BLaER1 treated with 17β-estradiol and CSF1 and Interleukin-3, amounts not matched to agents 10 nM and 100 nM (cell line): ENCODE measurements at regions not wholly inside any gene's neighbourhood (a gene's known extent, or its start where the extent isn't known, plus 50 kb on each side); places are given as distances from the start of the nearest gene placed in this dataset.
"Not testable (repeated sequence)": the region's sequence is repeated elsewhere in the genome, so short reads cannot be mapped to it uniquely, and the experiment has no call there.

ENCODE experiments used
- H3K27ac ChIP-seq, 11 experiments: shearing (Covaris generic); formaldehyde crosslinking; 2 replicates each; pipeline ENCODE4 v1.8.1; 2022
- H3K27me3 ChIP-seq, 11 experiments: shearing (Covaris generic); formaldehyde crosslinking; 2 replicates each; pipeline ENCODE4 v1.8.1; 2022
- H3K36me3 ChIP-seq, 11 experiments: shearing (Covaris generic); formaldehyde crosslinking; 2 replicates each; pipeline ENCODE4 v1.8.1; 2022
- H3K4me1 ChIP-seq, 10 experiments: shearing (Covaris generic); formaldehyde crosslinking; 2 replicates each; pipeline ENCODE4 v1.8.1; 2022
- H3K4me2 ChIP-seq, 11 experiments: shearing (Covaris generic); formaldehyde crosslinking; 2 replicates each; pipeline ENCODE4 v1.8.1; 2022
- H3K4me3 ChIP-seq, 10 experiments: shearing (Covaris generic); formaldehyde crosslinking; 2 replicates each; pipeline ENCODE4 v1.8.1; 2022
- H3K9ac ChIP-seq, 11 experiments: shearing (Covaris generic); formaldehyde crosslinking; 2 replicates each; pipeline ENCODE4 v1.8.1; 2022
- H3K9me3 ChIP-seq, 11 experiments: shearing (Covaris generic); formaldehyde crosslinking; replicated peaks in 1 of 11; 2 replicates each; pipeline ENCODE4 v1.8.1; 2022
- H4K20me1 ChIP-seq, 11 experiments: shearing (Covaris generic); formaldehyde crosslinking; 2 replicates each; pipeline ENCODE4 v1.8.1; 2022
- Cebpa-rat ChIP-seq, 11 experiments: shearing (Covaris generic); IDR thresholded peaks; 2 replicates each; pipeline ENCODE4 v1.8.1; 2022

DNA sequence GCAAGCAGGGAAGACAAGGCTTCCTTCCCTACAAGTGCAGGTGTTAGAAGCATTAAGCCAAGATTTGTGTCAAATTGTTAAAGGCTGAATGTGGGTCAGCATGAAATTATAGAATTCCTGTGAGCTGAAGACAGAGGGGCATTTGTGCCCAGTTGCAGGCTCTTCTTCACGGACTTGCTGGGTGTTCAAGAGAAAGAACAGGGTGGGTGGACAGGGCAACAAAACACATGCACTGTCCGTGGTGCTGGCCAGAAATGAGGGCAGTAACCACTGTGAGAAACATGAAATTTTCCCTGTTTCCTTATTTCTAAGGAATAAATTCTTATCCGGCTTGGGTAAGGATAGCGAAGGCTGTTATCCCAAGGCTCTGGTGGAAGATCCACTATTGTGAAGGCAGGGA is 579.5 kb upstream of the HTR1E start:
- no peak overlapping the region for H3K4me3 ChIP-seq
- no peaks in the 10 kb centered on the region for H3K4me1 ChIP-seq
- no peaks in the 10 kb centered on the region for H3K27me3 ChIP-seq
- H3K36me3 ChIP-seq = no peaks in the 10 kb centered on the region
- no peak overlapping the region for H3K4me2 ChIP-seq
- no peaks in the 10 kb centered on the region for H4K20me1 ChIP-seq
- no peak overlapping the region for H3K27ac ChIP-seq
- no peaks in the 10 kb centered on the region for H3K9me3 ChIP-seq
- no peak overlapping the region for H3K9ac ChIP-seq
- no peak for TF ChIP-seq Cebpa-rat (IDR thresholded peaks at IDR 0.05)

DNA sequence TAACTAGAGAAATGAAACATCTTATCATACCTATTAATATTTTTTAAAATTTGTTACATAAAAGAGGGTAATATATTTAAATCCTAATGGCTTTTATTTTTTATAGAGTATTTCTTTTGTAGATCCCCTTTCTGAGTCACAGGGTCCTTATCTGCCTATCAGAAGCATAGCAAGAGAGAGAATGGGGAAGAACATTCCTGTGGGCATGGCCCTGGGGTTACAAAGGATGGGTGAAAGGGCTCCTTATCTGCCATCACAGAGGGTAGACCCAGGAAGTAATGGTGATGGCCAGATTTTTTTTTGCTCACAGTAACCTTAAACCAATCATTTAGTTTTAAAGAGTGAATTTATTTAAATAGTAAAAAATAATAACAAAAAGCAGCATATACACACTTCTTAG is 582.1 kb upstream of the HTR1E start:
- Histone ChIP-seq H3K4me1 (no peaks in the 10 kb centered on the region), H3K9ac (no peak overlapping the region), H3K4me2 (no peak overlapping the region), H3K4me3 (no peak overlapping the region), H3K36me3 (no peaks in the 10 kb centered on the region), H4K20me1 (no peaks in the 10 kb centered on the region), H3K27me3 (no peaks in the 10 kb centered on the region), H3K9me3 (no peaks in the 10 kb centered on the region), H3K27ac (no peak overlapping the region)
- no peak for TF ChIP-seq Cebpa-rat (IDR thresholded peaks at IDR 0.05)

DNA sequence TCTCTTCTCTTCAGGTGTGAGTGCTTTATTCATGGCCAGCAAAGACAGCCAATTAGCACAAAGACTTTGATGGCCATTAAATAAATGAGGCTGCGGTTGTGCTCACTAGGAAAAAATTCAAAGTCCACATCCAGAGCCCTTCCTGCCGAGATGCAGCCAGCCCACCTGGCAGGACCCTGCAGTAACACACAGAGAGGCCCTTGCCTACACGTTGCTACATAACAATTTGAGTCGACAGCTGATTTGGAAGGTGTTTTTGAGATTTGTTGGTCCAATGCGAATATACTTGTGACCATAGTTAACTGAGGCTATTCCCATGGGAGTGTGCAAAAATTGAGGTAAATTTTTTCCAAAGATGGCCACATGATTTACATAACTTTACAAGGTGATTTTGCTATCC is 605.4 kb upstream of the HTR1E start:
- H4K20me1 ChIP-seq = no peaks in the 10 kb centered on the region
- H3K36me3 ChIP-seq = no peaks in the 10 kb centered on the region
- H3K9ac ChIP-seq = no peak overlapping the region
- H3K4me3 ChIP-seq = no peak overlapping the region
- TF ChIP-seq Cebpa-rat (IDR thresholded peaks at IDR 0.05) = no peak
- H3K4me2 ChIP-seq = no peak overlapping the region
- no peaks in the 10 kb centered on the region for H3K4me1 ChIP-seq
- H3K27me3 ChIP-seq = no peaks in the 10 kb centered on the region
- no peak overlapping the region for H3K27ac ChIP-seq
- no peaks in the 10 kb centered on the region for H3K9me3 ChIP-seq

DNA sequence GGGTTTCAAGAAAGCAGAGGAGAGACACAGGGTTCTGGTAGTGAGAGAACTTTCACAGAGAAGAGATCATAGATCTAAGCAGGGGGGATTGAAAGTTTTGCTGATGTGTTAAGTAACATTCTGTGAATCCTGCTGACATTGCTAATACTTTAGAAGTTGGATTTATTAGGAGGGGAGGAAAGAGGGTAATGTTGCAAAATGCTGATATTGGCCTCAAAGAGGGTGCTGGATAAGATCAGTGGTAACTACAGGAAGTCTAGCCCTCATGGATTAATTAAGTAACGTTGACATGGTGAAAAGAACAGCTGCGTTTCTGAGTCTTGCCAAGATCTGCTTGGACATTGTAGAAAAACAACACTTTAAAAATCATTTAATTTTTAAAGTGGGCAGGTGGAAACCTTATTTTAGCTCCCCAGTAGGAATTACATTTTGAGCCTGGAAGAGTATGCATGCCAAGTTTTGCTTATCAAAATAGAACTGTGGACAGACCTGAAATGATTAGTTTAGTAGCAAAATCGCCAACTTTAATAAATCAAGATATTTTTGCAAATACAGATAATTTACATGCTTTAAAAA is 606.0 kb upstream of the HTR1E start:
- no peaks in the 10 kb centered on the region for H3K9me3 ChIP-seq
- no peak overlapping the region for H3K9ac ChIP-seq
- H3K36me3 ChIP-seq = no peaks in the 10 kb centered on the region
- no peaks in the 10 kb centered on the region for H3K4me1 ChIP-seq
- TF ChIP-seq Cebpa-rat (IDR thresholded peaks at IDR 0.05) = no peak
- no peaks in the 10 kb centered on the region for H3K27me3 ChIP-seq
- no peak overlapping the region for H3K4me3 ChIP-seq
- no peak overlapping the region for H3K4me2 ChIP-seq
- no peaks in the 10 kb centered on the region for H4K20me1 ChIP-seq
- H3K27ac ChIP-seq = no peak overlapping the region

DNA sequence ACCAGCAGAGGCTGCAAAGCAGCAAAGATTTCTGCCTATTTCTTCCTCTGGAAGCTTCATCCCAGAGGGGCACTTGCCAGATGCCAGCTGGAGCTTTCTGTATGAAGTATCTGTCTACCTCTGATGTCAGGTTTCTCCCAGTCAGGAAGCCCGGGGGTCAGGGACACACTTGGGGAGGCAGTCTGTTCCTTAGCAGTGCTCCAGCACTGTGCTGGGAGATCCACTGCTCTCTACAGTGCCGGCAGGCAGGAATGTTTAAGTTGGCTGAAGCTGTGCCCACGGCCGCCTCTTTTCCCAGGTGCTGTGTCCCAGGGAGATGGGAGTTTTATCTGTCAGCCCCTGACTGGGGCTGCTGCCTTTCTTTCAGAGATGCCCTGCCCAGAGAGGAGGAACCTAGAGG is 631.1 kb upstream of the HTR1E start:
- Histone ChIP-seq H3K27ac (no peak overlapping the region), H3K27me3 (no peaks in the 10 kb centered on the region)

DNA sequence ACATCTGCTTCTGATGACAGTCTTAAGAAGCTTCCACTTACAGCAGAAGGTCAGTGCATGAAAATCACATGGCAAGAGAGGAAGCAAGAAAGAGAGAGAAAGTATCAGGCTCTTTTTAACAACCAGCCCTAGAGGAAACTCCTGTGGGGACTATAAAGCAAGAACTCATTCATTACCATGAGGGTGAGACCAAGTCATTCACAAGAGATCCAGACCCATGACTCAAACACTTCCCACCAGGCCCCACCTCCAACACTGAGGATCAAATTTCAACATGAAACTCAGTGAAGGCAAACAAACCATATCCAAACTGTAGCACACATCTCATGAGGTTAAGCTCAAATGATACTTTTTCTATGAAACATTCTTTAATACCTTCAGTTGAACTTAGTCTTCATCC is 643.2 kb upstream of the SYNCRIP start:
- Histone ChIP-seq H3K4me2 (no peak overlapping the region), H3K4me3 (no peak overlapping the region), H3K27ac (no peak overlapping the region), H3K4me1 (no peaks in the 10 kb centered on the region), H3K9me3 (no peaks in the 10 kb centered on the region), H4K20me1 (no peaks in the 10 kb centered on the region), H3K9ac (no peak overlapping the region), H3K36me3 (no peaks in the 10 kb centered on the region), H3K27me3 (no peaks in the 10 kb centered on the region)
- TF ChIP-seq Cebpa-rat (IDR thresholded peaks at IDR 0.05) = no peak

More for the DNA sequence above, 631.1 kb upstream of the HTR1E start:
- Histone ChIP-seq H3K4me2 (no peak overlapping the region), H3K4me1 (no peaks in the 10 kb centered on the region), H4K20me1 (no peaks in the 10 kb centered on the region), H3K9ac (no peak overlapping the region), H3K9me3 (no peaks in the 10 kb centered on the region; a peak in 1 of 22 replicates), H3K4me3 (no peak overlapping the region), H3K36me3 (no peaks in the 10 kb centered on the region)
- TF ChIP-seq Cebpa-rat (IDR thresholded peaks at IDR 0.05) = no peak

DNA sequence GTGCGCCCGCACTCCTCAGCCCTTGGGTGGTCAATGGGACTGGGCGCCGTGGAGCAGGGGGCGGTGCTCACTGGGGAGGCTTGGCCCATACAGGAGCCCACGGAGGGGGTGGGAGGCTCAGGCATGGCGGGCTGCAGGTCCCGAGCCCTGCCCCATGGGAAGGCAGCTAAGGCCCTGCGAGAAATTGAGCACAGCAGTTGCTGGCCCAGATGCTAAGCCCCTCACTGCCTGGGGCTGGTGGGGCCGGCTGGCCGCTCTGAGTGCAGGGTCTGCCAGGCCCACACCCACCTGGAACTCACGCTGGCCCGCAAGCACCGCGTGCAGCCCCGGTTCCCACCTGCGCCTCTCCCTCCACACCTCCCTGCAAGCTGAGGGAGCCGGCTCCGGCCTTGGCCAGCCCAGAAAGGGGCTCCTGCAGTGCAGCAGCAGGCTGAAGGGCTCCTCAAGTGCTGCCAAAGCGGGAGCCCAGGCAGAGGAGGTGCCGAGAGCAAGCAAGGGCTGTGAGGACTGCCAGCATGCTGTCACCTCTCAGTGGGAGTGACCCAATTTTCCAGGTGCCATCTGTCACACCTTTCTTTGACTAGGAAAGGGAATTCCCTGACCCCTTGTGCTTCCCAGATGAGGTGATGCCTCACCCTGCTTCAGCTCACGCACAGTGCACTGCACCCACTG is 642.3 kb upstream of the SYNCRIP start:
- H3K36me3 ChIP-seq = not testable (repeated sequence)

DNA sequence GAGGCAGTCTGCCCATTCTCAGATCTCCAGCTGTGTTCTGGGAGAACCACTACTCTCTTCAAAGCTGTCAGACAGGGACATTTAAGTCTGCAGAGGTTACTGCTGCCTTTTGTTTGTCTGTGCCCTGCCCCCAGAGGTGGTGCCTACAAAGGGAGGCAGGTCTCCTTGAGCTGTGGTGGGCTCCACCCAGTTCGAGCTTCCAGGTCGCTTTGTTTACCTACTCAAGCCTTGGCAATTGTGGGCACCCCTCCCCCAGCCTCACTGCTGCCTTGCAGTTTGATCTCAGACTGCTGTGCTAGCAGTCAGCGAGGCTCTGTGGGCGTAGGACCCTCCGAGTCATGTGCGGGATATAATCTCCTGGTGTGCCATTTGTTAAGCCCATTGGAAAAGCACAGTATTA is 640.9 kb upstream of the SYNCRIP start:
- H3K9ac ChIP-seq, H3K27me3 ChIP-seq, H4K20me1 ChIP-seq, H3K27ac ChIP-seq, H3K4me2 ChIP-seq, H3K4me3 ChIP-seq, H3K9me3 ChIP-seq, H3K36me3 ChIP-seq, H3K4me1 ChIP-seq: not testable (repeated sequence)

More for the DNA sequence above, 642.3 kb upstream of the SYNCRIP start:
- not testable (repeated sequence) for H3K9me3 ChIP-seq, H3K27me3 ChIP-seq, H3K4me3 ChIP-seq, H3K4me2 ChIP-seq, H3K27ac ChIP-seq, H3K9ac ChIP-seq, H3K4me1 ChIP-seq, H4K20me1 ChIP-seq

DNA sequence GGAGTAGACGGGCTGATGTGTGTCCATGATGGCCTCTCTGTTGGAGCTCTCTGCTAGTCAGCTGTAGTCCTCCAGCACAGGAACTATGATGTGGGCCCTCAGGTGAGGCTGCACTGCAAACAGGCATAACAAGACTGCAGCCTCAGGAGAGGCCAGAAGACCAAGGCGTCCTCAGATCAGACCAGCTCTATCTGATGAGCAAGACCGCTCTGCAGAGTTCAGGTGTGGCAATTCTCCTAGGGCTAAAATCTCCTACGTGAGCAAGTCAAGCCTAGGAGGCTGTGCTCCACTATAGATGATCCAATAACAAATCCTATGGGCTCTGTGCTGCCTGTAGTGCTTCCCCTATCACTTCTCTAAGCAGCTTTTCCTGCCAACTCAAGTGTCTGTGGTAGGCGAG is 633.4 kb upstream of the SYNCRIP start:
- Histone ChIP-seq H3K36me3 (no peaks in the 10 kb centered on the region), H3K27ac (no peak overlapping the region), H3K27me3 (no peaks in the 10 kb centered on the region), H4K20me1 (no peaks in the 10 kb centered on the region), H3K9ac (no peak overlapping the region), H3K4me2 (no peak overlapping the region), H3K4me3 (no peak overlapping the region), H3K9me3 (no peaks in the 10 kb centered on the region), H3K4me1 (no peaks in the 10 kb centered on the region)
- TF ChIP-seq Cebpa-rat (IDR thresholded peaks at IDR 0.05) = no peak

DNA sequence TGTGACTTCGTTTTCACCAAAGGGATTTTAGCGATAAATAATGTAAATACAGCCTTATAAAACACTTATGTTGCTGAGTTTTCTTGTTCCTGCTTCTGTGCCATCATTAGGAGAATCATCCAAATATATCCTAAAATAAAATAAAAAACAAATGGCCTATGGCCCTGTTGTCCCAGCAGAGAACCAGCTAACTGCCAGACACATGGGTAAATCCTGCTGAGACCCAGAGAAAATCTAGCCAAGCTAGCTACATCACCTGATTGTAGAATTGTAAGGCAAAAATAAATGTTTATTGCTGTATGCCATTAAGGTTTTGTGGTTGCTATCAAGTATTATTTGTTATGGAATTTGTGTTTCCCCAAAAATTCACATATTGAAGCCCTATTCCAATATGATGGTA is 631.2 kb upstream of the SYNCRIP start:
- H3K27me3 ChIP-seq = no peaks in the 10 kb centered on the region
- no peak overlapping the region for H3K4me3 ChIP-seq
- H3K36me3 ChIP-seq = no peaks in the 10 kb centered on the region
- H3K27ac ChIP-seq = no peak overlapping the region
- H3K9ac ChIP-seq = no peak overlapping the region
- no peak overlapping the region for H3K4me2 ChIP-seq
- TF ChIP-seq Cebpa-rat (IDR thresholded peaks at IDR 0.05) = no peak
- H4K20me1 ChIP-seq = no peaks in the 10 kb centered on the region
- H3K9me3 ChIP-seq = no peaks in the 10 kb centered on the region
- no peaks in the 10 kb centered on the region for H3K4me1 ChIP-seq
